DOHH2 (cell line): ENCODE measurements at regions not wholly inside any gene's neighbourhood (a gene's known extent, or its start where the extent isn't known, plus 50 kb on each side); places are given as distances from the start of the nearest gene placed in this dataset.

Experiments
- H3F3A ChIP-seq: fragments of 200-600 bp; sonication (generic), shearing (Covaris generic); 2 replicates; pipeline ENCODE4 v1.6.0; 2016; ENCODE audit warnings: antibody characterized with exemption, mild to moderate bottlenecking; ENCODE audit not compliant: control insufficient read depth, insufficient read depth
- H3K27ac ChIP-seq: fragments of 200-600 bp; sonication (generic); 2 replicates; pipeline ENCODE4 v1.5.1; 2014; ENCODE audit warnings: low read depth, mild to moderate bottlenecking, low read length, moderate library complexity
- H3K27me3 ChIP-seq: fragments of 200-600 bp; sonication (generic); 2 replicates; pipeline ENCODE4 v1.6.1; 2014; ENCODE audit warnings: mild to moderate bottlenecking, low read length, mixed read lengths; ENCODE audit not compliant: control insufficient read depth
- H3K36me3 ChIP-seq: fragments of 200-600 bp; sonication (generic); 2 replicates; pipeline ENCODE4 v1.6.1; 2014; ENCODE audit warnings: mild to moderate bottlenecking, low read length, moderate library complexity, mixed read lengths; ENCODE audit not compliant: control insufficient read depth
- H3K4me1 ChIP-seq: fragments of 200-600 bp; sonication (generic); 2 replicates; pipeline ENCODE4 v1.6.1; 2014; ENCODE audit warnings: mild to moderate bottlenecking, low read length, mixed read lengths; ENCODE audit not compliant: control insufficient read depth
- H3K4me2 ChIP-seq: fragments of 200-600 bp; sonication (generic); 2 replicates; pipeline ENCODE4 v1.6.0; 2014; ENCODE audit warnings: mild to moderate bottlenecking, low read length, moderate library complexity
- H3K4me3 ChIP-seq: fragments of 200-600 bp; sonication (generic); 2 replicates; pipeline ENCODE4 v1.5.1; 2014; ENCODE audit warnings: mild to moderate bottlenecking, low read length, mixed read lengths
- H3K79me2 ChIP-seq: fragments of 200-600 bp; sonication (generic); 2 replicates; pipeline ENCODE4 v1.6.1; 2014; ENCODE audit warnings: mild to moderate bottlenecking, low read length, mixed read lengths; ENCODE audit not compliant: control insufficient read depth
- H3K9me2 ChIP-seq: fragments of 200-600 bp; sonication (generic); replicated peaks from 2 replicates; pipeline ENCODE4 v1.6.1; 2014; ENCODE audit warnings: mild to moderate bottlenecking, low read length, mixed read lengths; ENCODE audit not compliant: control insufficient read depth
- H3K9me3 ChIP-seq: fragments of 200-600 bp; sonication (generic); 2 replicates; pipeline ENCODE4 v1.6.1; 2014; ENCODE audit warnings: antibody characterized with exemption, low read length, mixed read lengths; ENCODE audit not compliant: control insufficient read depth, insufficient read depth
- H4K20me1 ChIP-seq: fragments of 200-600 bp; sonication (generic); 2 replicates; pipeline ENCODE4 v1.6.0; 2014; ENCODE audit warnings: low read depth, mild to moderate bottlenecking, antibody characterized with exemption, low read length, moderate library complexity; ENCODE audit not compliant: control insufficient read depth, insufficient read depth
- CTCF ChIP-seq: fragments of 200-600 bp; sonication (generic); IDR thresholded peaks from one replicate; pipeline ENCODE4 v1.5.1; 2014; ENCODE audit warnings: antibody characterized with exemption, mild to moderate bottlenecking, low read depth, low read length; ENCODE audit not compliant: poor library complexity, severe bottlenecking
- EZH2phosphoT487 ChIP-seq: fragments of 200-600 bp; sonication (generic); IDR thresholded peaks from 2 replicates; pipeline ENCODE4 v1.6.1; 2017; ENCODE audit warnings: borderline replicate concordance, mild to moderate bottlenecking, antibody characterized with exemption, low read length, moderate library complexity, mixed read lengths

GRCh38 chr9:90322296-90322695 lies 320.3 kb downstream of the DIRAS2 start:
- Histone ChIP-seq H3K27ac (no peak overlapping the region), H3K36me3 (no peaks in the 10 kb centered on the region), H3K9me3 (no peaks in the 10 kb centered on the region), H4K20me1 (no peaks in the 10 kb centered on the region), H3K4me2 (no peak overlapping the region), H3K79me2 (no peaks in the 10 kb centered on the region), H3K4me3 (no peak overlapping the region), H3K4me1 (no peaks in the 10 kb centered on the region), H3K27me3 (no peaks in the 10 kb centered on the region), H3K9me2 (no peaks in the 10 kb centered on the region), H3F3A (no peaks in the 10 kb centered on the region)
- TF ChIP-seq CTCF (no peak), EZH2phosphoT487 (no peak)

- Histone ChIP-seq H3K9me3 (no peaks in the 10 kb centered on the region), H3K27ac (no peak overlapping the region), H4K20me1 (no peaks in the 10 kb centered on the region), H3K27me3 (no peaks in the 10 kb centered on the region), H3K4me1 (no peaks in the 10 kb centered on the region), H3F3A (no peaks in the 10 kb centered on the region), H3K4me2 (no peak overlapping the region), H3K36me3 (no peaks in the 10 kb centered on the region), H3K79me2 (no peaks in the 10 kb centered on the region), H3K4me3 (no peak overlapping the region), H3K9me2 (no peaks in the 10 kb centered on the region)
- no peak for TF ChIP-seq EZH2phosphoT487
- TF ChIP-seq CTCF, result no peak
Measured at GRCh38 chr9:90325913-90326653, 316.5 kb downstream of the DIRAS2 start.

GRCh38 chr9:90330231-90330630 lies 312.4 kb downstream of the DIRAS2 start:
- no peaks in the 10 kb centered on the region for H3K36me3 ChIP-seq
- H4K20me1 ChIP-seq, result no peaks in the 10 kb centered on the region
- no peaks in the 10 kb centered on the region for H3K9me3 ChIP-seq
- no peak overlapping the region for H3K4me2 ChIP-seq
- no peaks in the 10 kb centered on the region for H3K79me2 ChIP-seq
- no peaks in the 10 kb centered on the region for H3K9me2 ChIP-seq
- H3F3A ChIP-seq, result no peaks in the 10 kb centered on the region
- no peak overlapping the region for H3K27ac ChIP-seq
- TF ChIP-seq EZH2phosphoT487 (no peak), CTCF (no peak)
- no peak overlapping the region for H3K4me3 ChIP-seq
- H3K27me3 ChIP-seq, result no peaks in the 10 kb centered on the region
- no peaks in the 10 kb centered on the region for H3K4me1 ChIP-seq
